ENCODE measurements at regions not wholly inside any gene's neighbourhood (a gene's known extent, or its start where the extent isn't known, plus 50 kb on each side); places are given as distances from the start of the nearest gene placed in this dataset.

DNA sequence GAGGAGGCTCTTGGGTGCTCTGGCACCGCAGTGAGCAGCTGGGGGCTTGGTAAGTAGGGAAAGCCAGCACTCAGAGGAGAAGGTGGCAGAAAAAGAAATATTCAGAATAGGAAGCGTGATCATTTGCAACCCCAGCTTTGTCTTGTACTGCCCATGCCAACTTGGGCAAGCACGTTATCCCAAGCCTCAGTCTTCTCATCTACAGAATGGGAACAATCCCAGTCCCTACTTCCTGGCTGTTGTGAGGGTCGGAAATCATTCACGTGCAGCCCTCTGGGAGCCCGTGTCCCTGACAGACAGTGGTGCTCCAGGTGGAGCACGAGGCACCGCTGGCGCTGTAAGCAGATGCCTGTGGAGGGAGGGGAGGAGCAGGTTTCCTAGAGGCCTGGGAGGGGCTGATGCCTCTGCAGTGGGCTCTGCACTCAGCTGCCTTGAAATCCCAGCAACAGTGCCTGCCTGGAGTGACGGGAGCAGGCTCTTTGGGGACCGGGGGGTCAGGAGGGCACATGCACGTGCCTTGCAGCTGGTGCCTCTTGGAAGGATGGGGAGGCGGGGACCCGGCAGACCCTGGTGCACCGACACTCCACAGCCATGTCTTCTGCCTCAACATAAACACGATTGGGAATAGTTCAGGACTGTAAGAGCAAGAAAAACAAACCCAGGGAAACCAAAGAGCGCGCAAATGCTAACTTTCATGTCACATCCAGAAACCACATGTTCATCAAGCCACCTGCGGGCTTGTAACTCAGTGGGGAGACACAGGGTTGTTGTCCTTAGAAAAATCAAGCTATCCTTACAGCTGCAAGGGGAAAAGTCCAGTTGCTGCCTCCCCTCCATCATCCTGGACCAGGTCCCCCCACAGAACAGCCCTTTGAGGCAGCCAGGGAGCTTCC lies 86.5 kb upstream of the DIO3 start:
- DNase-seq (ENCODE audit: low read depth): no peak

DNA sequence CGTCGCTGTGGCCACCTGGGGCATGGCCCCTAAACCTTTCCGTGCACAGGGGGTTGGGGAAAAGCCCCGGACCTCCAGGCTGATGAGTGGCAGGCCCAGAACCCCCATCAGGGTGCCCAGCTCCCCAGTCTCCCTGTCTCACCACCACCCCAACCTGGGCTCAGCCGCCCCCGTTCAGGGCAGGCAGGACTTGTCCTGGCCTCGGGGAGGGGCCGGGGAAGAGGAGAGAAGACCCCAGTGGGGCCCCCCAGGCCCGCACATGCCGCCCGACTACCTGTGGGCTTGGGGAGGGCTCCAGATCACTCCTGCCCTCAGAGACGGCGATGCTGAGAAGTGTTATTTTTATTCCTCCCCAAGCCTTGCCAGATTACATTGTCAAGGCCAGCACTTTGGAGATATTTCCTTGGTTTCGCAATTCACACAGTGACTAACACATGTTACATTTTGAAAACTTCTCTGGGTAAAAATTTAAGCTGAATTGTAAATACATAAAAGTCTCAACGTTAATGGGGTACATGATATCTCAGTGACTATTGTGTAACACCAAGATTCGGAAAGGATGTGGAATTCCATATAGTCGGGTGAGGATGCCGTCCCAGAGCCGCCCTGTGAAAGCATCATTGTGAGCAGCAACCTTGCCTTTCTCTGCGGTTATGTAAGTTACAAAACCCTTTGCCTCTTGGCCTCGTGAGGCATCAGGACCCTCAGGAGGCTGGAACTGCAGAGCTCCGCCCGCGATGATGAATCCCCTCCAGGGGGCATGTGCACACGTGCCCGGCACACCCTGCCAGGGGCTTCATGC lies 85.6 kb upstream of the DIO3 start:
- DNase-seq (ENCODE audit: low read depth): peak; percentile 0

- no peak for DNase-seq (ENCODE audit: low read depth)
Observed at GRCh38 chr14:101476258-101476915, 84.9 kb upstream of the DIO3 start.

DNA sequence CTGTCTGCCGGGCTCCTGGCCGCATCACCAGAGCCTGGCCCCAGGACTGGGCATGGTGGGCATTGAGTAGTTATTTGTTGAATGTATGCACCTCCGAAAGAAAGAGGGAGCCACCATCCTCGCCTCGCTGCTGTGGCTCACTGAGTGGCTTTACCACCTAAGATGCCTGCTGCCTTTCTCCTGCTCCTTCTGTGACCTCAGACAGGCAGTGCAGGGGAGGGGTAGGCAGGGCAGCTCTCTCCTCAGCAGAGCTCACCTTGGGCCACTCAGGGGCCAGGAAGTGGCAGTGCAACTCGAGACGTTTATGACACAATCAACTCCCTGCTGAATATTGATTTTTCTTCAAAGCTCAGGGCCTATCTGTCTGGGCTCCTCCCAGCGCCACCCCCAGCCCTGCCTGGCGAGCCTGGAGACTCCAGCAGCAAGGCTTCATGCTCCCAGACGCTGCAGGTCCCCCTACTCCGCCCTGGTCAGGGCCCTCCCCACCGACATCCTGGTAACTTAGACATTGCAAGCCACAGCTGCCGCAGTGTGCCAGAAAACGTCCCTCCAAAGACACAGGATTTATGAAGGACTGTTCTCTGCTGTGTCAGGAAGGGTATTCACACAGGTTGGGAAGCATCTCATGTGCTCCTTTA lies 84.3 kb upstream of the DIO3 start:
- DNase-seq (ENCODE audit: low read depth): no peak

DNA sequence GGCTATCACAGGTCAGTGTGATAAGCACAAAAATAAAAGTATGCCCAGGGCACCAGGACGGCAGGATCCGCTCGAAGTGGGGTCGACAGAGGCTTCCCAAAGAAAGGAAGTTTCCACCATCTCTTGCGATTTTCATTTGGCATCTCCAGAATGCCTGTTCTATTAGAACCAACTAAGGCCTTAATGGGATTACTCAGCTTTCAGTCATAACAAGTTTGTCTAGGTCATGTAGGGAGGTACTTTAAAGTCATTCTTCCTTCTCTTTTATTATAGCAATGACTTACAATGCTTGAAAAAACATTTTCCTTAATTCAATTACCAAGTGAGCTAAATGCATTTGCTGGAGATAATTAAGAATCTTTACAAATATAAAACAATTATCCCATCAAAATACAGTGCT lies 83.6 kb upstream of the DIO3 start:
- no peak for DNase-seq (ENCODE audit: low read depth)

DNA sequence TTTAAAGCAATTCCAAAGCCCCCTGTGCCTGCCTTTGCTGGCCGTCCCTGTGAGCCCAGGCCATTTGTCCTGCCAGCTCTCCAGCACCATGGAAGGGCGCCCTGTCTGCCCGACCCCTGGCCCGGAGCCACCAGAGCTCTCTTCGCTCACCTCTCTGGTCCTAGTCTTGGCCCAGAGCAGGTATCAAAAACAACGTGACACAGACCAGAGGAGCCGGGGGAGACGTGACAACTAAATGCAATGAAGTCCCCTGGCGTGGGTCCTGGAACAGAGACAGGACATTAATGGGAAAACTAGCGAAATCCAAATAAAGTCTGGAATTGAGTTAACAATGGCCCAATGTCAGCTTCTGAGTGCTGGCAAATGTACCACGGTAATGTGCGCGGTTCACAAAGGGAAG lies 83.2 kb upstream of the DIO3 start:
- DNase-seq (ENCODE audit: low read depth): no peak

- DNase-seq (ENCODE audit: low read depth): no peak
Observed at GRCh38 chr14:101478796-101479410, 82.4 kb upstream of the DIO3 start.

- DNase-seq (ENCODE audit: low read depth): no peak
Observed at GRCh38 chr14:101480022-101480746, 81.1 kb upstream of the DIO3 start.

DNA sequence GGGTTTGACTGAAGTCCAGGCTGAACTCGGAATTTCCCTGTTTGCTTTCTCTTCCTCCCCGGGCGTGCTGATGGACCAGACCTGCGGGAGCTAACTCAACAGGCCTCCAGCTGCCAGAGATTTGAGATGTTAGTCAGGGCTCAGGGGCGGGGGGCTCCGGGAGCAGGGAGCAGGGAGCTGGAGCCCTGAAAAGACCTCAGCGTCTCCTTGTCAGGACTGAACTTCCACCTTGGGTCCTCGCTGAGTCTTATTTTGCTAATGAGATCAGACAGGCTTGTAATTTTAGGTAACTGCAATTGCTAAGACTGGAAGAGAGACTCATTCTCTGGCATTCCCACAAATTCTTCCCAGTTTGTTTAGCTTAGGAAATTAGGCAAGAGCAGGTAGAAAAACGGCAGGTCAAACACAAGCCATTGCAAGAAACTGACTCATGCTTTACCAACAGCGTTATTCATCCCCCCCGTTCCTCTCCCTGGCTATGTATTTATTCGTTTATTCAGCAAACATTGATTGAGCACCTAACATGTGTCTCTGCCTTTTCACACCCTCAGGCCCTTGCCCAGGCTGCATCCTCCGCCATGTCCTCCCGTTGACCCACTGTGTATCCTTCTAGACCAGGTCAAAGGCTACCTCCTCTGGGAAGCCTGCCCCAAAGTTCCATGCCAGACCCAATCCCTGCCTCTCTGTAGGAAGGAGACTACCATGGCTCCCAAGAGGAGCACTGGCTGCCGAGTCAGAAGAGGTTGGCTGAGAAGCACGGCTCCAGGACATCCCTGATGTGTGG lies 80.4 kb upstream of the DIO3 start:
- no peak for DNase-seq (ENCODE audit: low read depth)

GRCh38 chr14:101481557-101481956 lies 79.7 kb upstream of the DIO3 start:
- no peak for DNase-seq (ENCODE audit: low read depth)

DNA sequence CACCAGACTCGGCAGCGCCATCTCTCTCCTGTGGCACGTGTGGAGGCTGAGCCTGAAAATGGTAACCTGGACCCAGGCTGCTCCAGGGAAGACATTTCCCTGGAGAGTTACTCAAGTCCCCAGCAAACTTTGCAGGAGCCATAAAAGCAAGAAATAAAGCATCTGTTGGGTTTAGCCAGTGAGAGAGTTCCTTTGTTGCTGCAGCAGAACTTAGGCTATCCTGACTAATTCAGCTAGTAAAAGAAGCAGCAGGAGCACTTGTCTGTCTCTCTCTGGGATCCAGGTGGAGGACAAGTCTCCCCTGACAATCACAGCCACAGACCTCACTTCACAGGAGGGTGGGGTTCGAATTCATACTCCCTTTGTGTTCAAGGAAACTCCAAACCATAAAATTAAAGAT lies 79.2 kb upstream of the DIO3 start:
- no peak for DNase-seq (ENCODE audit: low read depth)

DNA sequence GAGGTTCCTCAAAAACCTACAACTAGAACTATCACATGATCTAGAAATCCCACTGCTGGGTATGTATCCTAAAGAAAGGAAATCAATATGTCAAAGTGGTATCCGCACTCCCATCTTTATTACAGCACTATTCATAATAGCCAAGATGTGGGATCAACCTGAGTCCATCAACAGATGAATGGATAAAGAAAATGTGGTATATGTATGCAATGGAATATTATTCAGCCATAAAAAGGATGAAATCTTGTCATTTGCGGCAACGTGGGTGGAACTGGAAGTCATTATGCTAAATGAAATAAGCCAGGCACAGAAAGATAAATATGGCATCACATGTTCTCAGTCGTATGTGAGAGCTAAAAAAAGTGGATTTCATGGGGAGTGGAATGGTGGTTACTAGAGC lies 77.5 kb upstream of the DIO3 start:
- no peak for DNase-seq (ENCODE audit: low read depth)

DNA sequence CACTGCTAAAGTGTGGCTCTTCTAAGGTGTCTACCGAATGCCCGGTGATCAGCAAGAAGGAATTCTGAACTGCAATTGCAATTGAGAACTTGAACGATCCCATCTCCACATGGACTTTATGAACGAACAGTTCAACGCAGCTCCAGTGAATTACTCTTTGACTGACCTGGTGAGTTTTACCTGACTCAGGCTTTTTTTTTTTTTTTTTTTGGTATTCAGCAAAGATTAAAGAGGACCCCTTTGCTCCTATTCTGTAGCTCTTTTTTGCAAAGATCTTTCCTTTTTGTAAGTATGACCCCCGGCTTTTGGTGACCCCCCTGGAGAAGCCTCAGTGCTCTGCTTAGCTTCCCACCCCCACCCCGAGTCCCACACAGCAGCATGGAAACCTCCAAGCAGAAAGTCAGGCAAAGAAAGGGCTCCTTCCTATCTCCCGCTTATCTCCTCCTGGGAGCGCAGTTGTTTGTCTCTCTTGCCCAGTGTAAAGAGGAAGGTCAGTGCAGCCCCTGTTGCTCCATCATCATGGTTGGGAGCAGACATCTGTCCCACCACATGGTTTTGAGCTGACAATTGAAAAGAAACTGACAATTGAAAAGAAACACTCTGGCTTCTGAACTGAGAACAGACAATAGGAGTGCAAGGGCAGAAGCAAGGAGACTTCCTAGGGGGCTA lies 72.1 kb upstream of the DIO3 start:
- DNase-seq (ENCODE audit: low read depth): no peak

DNA sequence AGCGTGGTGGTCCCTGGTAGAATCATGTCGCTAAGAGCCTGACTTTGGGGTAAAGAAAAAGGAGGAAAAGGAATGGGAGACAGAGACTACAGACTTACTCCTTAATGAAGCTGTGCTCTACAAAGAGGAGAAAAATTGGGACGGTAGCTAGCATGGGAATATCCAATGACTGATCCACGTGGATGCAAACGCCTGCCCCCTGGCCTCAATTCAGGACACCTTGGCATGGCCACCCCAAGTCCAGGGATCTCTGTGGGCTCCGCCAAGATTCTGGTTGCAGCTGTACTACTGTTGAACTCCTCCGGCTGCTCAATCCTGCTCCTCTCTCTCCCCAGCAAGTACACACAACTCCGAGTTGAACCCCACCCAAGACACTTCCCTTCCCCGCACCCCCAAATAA lies 70.5 kb upstream of the DIO3 start:
- DNase-seq (ENCODE audit: low read depth): no peak

- DNase-seq (ENCODE audit: low read depth): no peak
Observed at GRCh38 chr14:101491841-101492240, 69.5 kb upstream of the DIO3 start.

DNA sequence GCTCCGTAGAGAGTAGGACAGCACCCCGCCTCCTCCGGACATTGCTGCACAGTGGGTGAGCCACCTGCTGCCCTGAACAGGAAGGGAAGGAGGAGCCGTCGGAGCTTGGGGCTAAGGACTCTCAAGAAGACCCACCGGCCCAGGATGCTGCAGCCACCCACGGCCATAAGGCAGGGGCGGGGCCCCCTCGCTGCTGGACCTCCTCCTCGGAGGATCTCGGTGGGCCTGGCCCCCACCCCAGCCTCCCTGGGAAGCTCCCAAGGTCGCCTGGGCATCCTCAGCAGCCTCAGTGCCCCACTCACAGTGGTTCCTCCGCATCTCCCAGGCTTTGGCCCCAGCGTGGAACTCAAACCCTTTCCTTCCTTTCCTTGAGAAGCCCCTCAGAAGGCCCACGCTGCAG lies 68.6 kb upstream of the DIO3 start:
- DNase-seq (ENCODE audit: low read depth): no peak

DNA sequence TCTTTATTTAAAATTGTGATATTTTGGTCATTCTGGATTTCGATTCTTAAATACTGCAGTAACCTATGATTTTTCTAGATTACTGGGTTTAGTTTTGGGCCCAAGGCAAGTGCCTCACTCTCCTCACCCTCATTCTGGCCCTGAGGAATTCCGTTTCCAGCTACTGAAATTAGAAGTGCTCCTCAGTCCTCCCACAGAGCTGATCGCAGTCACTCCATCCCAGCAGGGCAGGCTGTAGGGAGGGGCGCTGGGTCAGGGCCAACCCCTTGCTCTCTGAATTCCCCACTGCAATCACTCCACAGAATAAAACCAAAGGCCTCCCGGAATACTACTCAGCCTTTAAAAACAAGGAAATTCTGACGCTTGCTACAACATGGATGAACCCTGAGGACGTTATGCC lies 66.5 kb upstream of the DIO3 start:
- DNase-seq (ENCODE audit: low read depth): no peak

DNA sequence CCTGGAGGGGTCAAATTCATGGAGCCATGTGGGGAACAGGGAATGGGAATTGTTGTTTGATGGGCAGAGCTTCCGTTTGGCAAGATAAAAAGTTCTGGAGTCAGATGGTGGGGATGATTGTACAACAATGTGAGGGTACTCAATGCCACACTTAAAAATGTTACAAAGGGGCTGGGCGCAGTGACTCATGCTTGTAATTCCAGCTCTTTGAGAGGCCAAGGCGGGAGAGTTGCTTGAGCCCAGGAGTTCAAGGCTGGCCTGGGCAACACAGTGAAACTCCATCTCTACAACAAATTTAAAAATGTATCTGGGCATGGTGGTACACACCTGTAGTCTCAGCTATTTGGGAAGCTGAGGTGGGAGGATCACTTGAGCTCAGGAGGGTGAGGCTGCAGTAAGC lies 66.0 kb upstream of the DIO3 start:
- no peak for DNase-seq (ENCODE audit: low read depth)
